ENCODE measurements at regions not wholly inside any gene's neighbourhood (a gene's known extent, or its start where the extent isn't known, plus 50 kb on each side); places are given as distances from the start of the nearest gene placed in this dataset.

- no peak overlapping the region for H3K14ac ChIP-seq (replicated peaks; ENCODE audit: low read depth, low read length)
- H4K20me1 ChIP-seq (ENCODE audit: insufficient read depth, low read length) = no peaks in the 10 kb centered on the region
- no peaks in the 10 kb centered on the region for H3K4me1 ChIP-seq (ENCODE audit: control insufficient read depth, insufficient read depth, low read length)
- CTCF ChIA-PET = no interaction called here
- in situ Hi-C loops (cut with MboI; ENCODE audit: low sequenced_read_pairs) (no loop called here), intact Hi-C loops (cut with micrococcal nuclease) (no loop called here), dilution Hi-C loops (cut with HindIII; ENCODE audit: low sequenced_read_pairs, unreplicated experiment) (no loop called here)
- no peak overlapping the region for H4K5ac ChIP-seq (ENCODE audit: low read depth, low read length)
- no peaks in the 10 kb centered on the region for H3K27me3 ChIP-seq (ENCODE audit: control insufficient read depth, insufficient read depth, low read length)
- POLR2A ChIA-PET (ENCODE audit: unreplicated experiment) = no interaction called here
- H2BK20ac ChIP-seq (ENCODE audit: low read depth, low read length) = no peak overlapping the region
- DNase-seq (no peak), ATAC-seq (ENCODE audit: low read depth) (no peak)
- H3K4me2 ChIP-seq (ENCODE audit: low read depth, low read length) = no peak overlapping the region
- no peaks in the 10 kb centered on the region for H3K79me1 ChIP-seq (ENCODE audit: low read depth in 1 of 2, low read length in 2 of 2)
- H3K18ac ChIP-seq (ENCODE audit: low read depth, low read length) = no peak overlapping the region
- no peak overlapping the region for H3K9ac ChIP-seq (ENCODE audit: low read depth, low read length)
- H3K36me3 ChIP-seq (ENCODE audit: control insufficient read depth, insufficient read depth, low read length) = no peaks in the 10 kb centered on the region
- H3K27ac ChIP-seq (ENCODE audit: insufficient read depth, low read length) = no peak overlapping the region
- H2BK5ac ChIP-seq (ENCODE audit: low read depth, low read length, poor library complexity, severe bottlenecking) = no peak overlapping the region
- H3K4ac ChIP-seq (ENCODE audit: low read depth, low read length) = no peak overlapping the region
- no peak for TF ChIP-seq MAZ (IDR thresholded peaks at IDR 0.05; ENCODE audit: borderline replicate concordance, low read depth, low read length)
- no peak overlapping the region for H2AK9ac ChIP-seq (replicated peaks; ENCODE audit: low read depth, low read length, poor library complexity)
- no peak overlapping the region for H2AK5ac ChIP-seq (ENCODE audit: low read depth, low read length)
- H3K9me3 ChIP-seq (ENCODE audit: control insufficient read depth, insufficient read depth, low read length) = no peaks in the 10 kb centered on the region
- 100% methylated on average over 1 of the region's 2 CpGs; no CpG with 5 or more reads in 1 of the 2 experiments for WGBS, 2 experiments (ENCODE audit: extremely low coverage in 2 of 2, insufficient read length in 1 of 2)
- no peak overlapping the region for H4K91ac ChIP-seq (ENCODE audit: insufficient read depth, low read depth, low read length)
- H3K23ac ChIP-seq (ENCODE audit: low read depth, low read length) = no peak overlapping the region
- H3K56ac ChIP-seq (ENCODE audit: extremely low read depth, insufficient read depth, low read length) = no peak overlapping the region
- no peak overlapping the region for H2BK15ac ChIP-seq (ENCODE audit: low read depth, low read length)
- H3K9me1 ChIP-seq (ENCODE audit: insufficient read depth, low read length) = no peaks in the 10 kb centered on the region
- H2BK120ac ChIP-seq (ENCODE audit: low read depth, low read length) = no peak overlapping the region
- no TSS peak for BruUV-seq (replicated peaks)
- no peak overlapping the region for H2AFZ ChIP-seq (replicated peaks; ENCODE audit: low read length, poor library complexity)
- no peak overlapping the region for H3K4me3 ChIP-seq (ENCODE audit: insufficient read depth, low read depth, low read length)
- no peak overlapping the region for H4K8ac ChIP-seq (ENCODE audit: low read depth in 2 of 2, low read length in 2 of 2)
Measured at GRCh38 chr5:106766916-106767315, 903.8 kb downstream of the EFNA5 start.

Measured in IMR-90 (cell line).